ENCODE measurements at regions not wholly inside any gene's neighbourhood (a gene's known extent, or its start where the extent isn't known, plus 50 kb on each side); places are given as distances from the start of the nearest gene placed in this dataset.

- TF ChIP-seq EZH2 (IDR thresholded peaks at IDR 0.05; ENCODE audit: borderline replicate concordance, low read depth, low read length, severe bottlenecking), result no peak
- TF ChIP-seq, protein P1, sequence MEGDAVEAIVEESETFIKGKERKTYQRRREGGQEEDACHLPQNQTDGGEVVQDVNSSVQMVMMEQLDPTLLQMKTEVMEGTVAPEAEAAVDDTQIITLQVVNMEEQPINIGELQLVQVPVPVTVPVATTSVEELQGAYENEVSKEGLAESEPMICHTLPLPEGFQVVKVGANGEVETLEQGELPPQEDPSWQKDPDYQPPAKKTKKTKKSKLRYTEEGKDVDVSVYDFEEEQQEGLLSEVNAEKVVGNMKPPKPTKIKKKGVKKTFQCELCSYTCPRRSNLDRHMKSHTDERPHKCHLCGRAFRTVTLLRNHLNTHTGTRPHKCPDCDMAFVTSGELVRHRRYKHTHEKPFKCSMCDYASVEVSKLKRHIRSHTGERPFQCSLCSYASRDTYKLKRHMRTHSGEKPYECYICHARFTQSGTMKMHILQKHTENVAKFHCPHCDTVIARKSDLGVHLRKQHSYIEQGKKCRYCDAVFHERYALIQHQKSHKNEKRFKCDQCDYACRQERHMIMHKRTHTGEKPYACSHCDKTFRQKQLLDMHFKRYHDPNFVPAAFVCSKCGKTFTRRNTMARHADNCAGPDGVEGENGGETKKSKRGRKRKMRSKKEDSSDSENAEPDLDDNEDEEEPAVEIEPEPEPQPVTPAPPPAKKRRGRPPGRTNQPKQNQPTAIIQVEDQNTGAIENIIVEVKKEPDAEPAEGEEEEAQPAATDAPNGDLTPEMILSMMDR (IDR thresholded peaks at IDR 0.05; ENCODE audit: borderline replicate concordance, extremely low read depth, low read length, poor library complexity, severe bottlenecking), result no peak
These were observed 448.7 kb downstream of the CMPK2 start for GRCh38 chr2:6417050-6417449.
